Gastrocnemius medialis (tissue), 4 donors: ENCODE measurements at regions not wholly inside any gene's neighbourhood (a gene's known extent, or its start where the extent isn't known, plus 50 kb on each side); places are given as distances from the start of the nearest gene placed in this dataset.

Experiments used
- ATAC-seq, 2 donors: fragments of 150-250 bp; one replicate each; pipeline ENCODE4 v1.9.1; 2016
- DNase-seq, 2 donors: peaks; one replicate each; pipeline ENCODE4 v3.0.0-alpha.2; 2019
- H3K27ac ChIP-seq, 4 donors: fragments of 200-600 bp; sonication (generic); 1 replicate in 1 of 4; 2 replicates in 3 of 4; pipeline ENCODE4 v1.5.1; 2016 to 2018; ENCODE audit warnings: mild to moderate bottlenecking in 2 of 4, moderate library complexity in 1 of 4
- H3K27me3 ChIP-seq, 3 donors: fragments of 200-600 bp; sonication (generic) in 2 of 3; 1 replicate in 1 of 3; 2 replicates in 2 of 3; pipeline versions ENCODE4 v1.5.1 to v1.6.0; 2016 to 2019; ENCODE audit warnings: mild to moderate bottlenecking in 1 of 3, moderate library complexity in 1 of 3
- H3K36me3 ChIP-seq, 2 donors: fragments of 200-600 bp; sonication (generic) in 1 of 2; one replicate each; pipeline ENCODE4 v1.5.1; 2017 to 2018
- H3K4me1 ChIP-seq, 2 donors: fragments of 200-600 bp; sonication (generic) in 1 of 2; one replicate each; pipeline ENCODE4 v1.5.1; 2016 to 2017; ENCODE audit warnings: mild to moderate bottlenecking in 2 of 2
- H3K4me3 ChIP-seq, 4 donors: fragments of 200-600 bp; sonication (generic) in 3 of 4; 1 replicate in 1 of 4; 2 replicates in 3 of 4; pipeline ENCODE4 v1.5.1; 2016 to 2019; ENCODE audit warnings: mild to moderate bottlenecking in 2 of 4
- H3K9me3 ChIP-seq, 3 donors: fragments of 200-600 bp; sonication (generic) in 2 of 3; 1 replicate in 1 of 3; 2 replicates in 2 of 3; pipeline ENCODE4 v1.5.1; 2016 to 2019
- CTCF ChIP-seq, 5 experiments: fragments of 450-650 bp in 3 of 5; fragments of 200-600 bp in 2 of 5; sonication (generic) in 2 of 5; IDR thresholded peaks in 4 of 5; conservative IDR thresholded peaks in 1 of 5; 1 replicate in 4 of 5; 2 replicates in 1 of 5; pipeline ENCODE4 v1.5.1; 2016 to 2019; ENCODE audit warnings: antibody characterized with exemption in 5 of 5, mild to moderate bottlenecking in 3 of 5, moderate library complexity in 3 of 5
- POLR2A ChIP-seq, 2 donors: fragments of 450-650 bp; IDR thresholded peaks; one replicate each; pipeline ENCODE4 v1.6.1; 2017; ENCODE audit warnings: antibody characterized with exemption in 2 of 2, mild to moderate bottlenecking in 2 of 2, moderate library complexity in 2 of 2
- in situ Hi-C, 4 donors: fragments of 200-750 bp; cut with MboI; loops; one replicate each; pipeline versions ENCODE4 v1.15.0 to v1.8.0; 2017; ENCODE audit warnings: low sequenced_read_pairs in 4 of 4
- intact Hi-C: fragments of 100-400 bp; cut with DNase I; formaldehyde crosslinking; loops from one replicate; pipeline ENCODE4 v1.15.1; 2023; ENCODE audit warnings: low total_unique reads

GRCh38 chr17:33896263-33896662, 358.8 kb upstream of the CCL2 start:
- Histone ChIP-seq H3K27ac (no peak overlapping the region), H3K9me3 (no peaks in the 10 kb centered on the region), H3K27me3 (no peaks in the 10 kb centered on the region), H3K36me3 (no peaks in the 10 kb centered on the region), H3K4me1 (no peaks in the 10 kb centered on the region), H3K4me3 (no peak overlapping the region)
- TF ChIP-seq CTCF (IDR thresholded peaks at IDR 0.05 in 4 of 5, conservative IDR thresholded peaks at IDR 0.05 in 1 of 5) (no peak), POLR2A (IDR thresholded peaks at IDR 0.05) (no peak)
- DNase-seq = no peak
- ATAC-seq = no peak
- intact Hi-C loops = no loop called here
- in situ Hi-C loops = no loop called here

- DNase-seq (no peak), ATAC-seq (no peak)
- H3K9me3 ChIP-seq = no peaks in the 10 kb centered on the region
- H3K36me3 ChIP-seq = no peaks in the 10 kb centered on the region
- H3K27ac ChIP-seq = no peak overlapping the region
- H3K27me3 ChIP-seq = no peaks in the 10 kb centered on the region
- no peaks in the 10 kb centered on the region for H3K4me1 ChIP-seq
- in situ Hi-C loops = no loop called here
- H3K4me3 ChIP-seq = no peak overlapping the region
- intact Hi-C loops = no loop called here
- TF ChIP-seq POLR2A (IDR thresholded peaks at IDR 0.05) (no peak), CTCF (IDR thresholded peaks at IDR 0.05 in 4 of 5, conservative IDR thresholded peaks at IDR 0.05 in 1 of 5) (no peak)
These were observed 354.0 kb upstream of the CCL2 start for GRCh38 chr17:33901085-33901484.

- TF ChIP-seq CTCF (IDR thresholded peaks at IDR 0.05 in 4 of 5, conservative IDR thresholded peaks at IDR 0.05 in 1 of 5) = no peak
- no peak for TF ChIP-seq POLR2A (IDR thresholded peaks at IDR 0.05)
- H3K36me3 ChIP-seq = no peaks in the 10 kb centered on the region
- in situ Hi-C loops (no loop called here), intact Hi-C loops (no loop called here)
- DNase-seq (no peak), ATAC-seq (no peak)
- no peak overlapping the region for H3K4me3 ChIP-seq
- no peaks in the 10 kb centered on the region for H3K27me3 ChIP-seq
- no peak overlapping the region for H3K27ac ChIP-seq
- no peaks in the 10 kb centered on the region for H3K4me1 ChIP-seq
- H3K9me3 ChIP-seq = no peaks in the 10 kb centered on the region
These were observed 352.1 kb upstream of the CCL2 start for GRCh38 chr17:33902901-33903449.

- Histone ChIP-seq H3K36me3 (no peaks in the 10 kb centered on the region), H3K9me3 (no peaks in the 10 kb centered on the region), H3K4me3 (no peak overlapping the region), H3K4me1 (no peaks in the 10 kb centered on the region), H3K27ac (no peak overlapping the region), H3K27me3 (no peaks in the 10 kb centered on the region)
- no peak for TF ChIP-seq CTCF (IDR thresholded peaks at IDR 0.05 in 4 of 5, conservative IDR thresholded peaks at IDR 0.05 in 1 of 5)
- no peak for TF ChIP-seq POLR2A (IDR thresholded peaks at IDR 0.05)
- in situ Hi-C loops = no loop called here
- no peak for ATAC-seq
- no peak for DNase-seq
- intact Hi-C loops = no loop called here
These were observed 350.6 kb upstream of the CCL2 start for GRCh38 chr17:33904476-33904875.

GRCh38 chr17:33905338-33905800, 349.7 kb upstream of the CCL2 start:
- Histone ChIP-seq H3K27me3 (no peaks in the 10 kb centered on the region), H3K9me3 (no peaks in the 10 kb centered on the region), H3K36me3 (no peaks in the 10 kb centered on the region), H3K4me1 (no peaks in the 10 kb centered on the region), H3K4me3 (no peak overlapping the region), H3K27ac (no peak overlapping the region)
- ATAC-seq (no peak), DNase-seq (no peak)
- in situ Hi-C loops (no loop called here), intact Hi-C loops (no loop called here)
- TF ChIP-seq CTCF (IDR thresholded peaks at IDR 0.05 in 4 of 5, conservative IDR thresholded peaks at IDR 0.05 in 1 of 5) (no peak), POLR2A (IDR thresholded peaks at IDR 0.05) (no peak)
